ENCODE measurements at regions not wholly inside any gene's neighbourhood (a gene's known extent, or its start where the extent isn't known, plus 50 kb on each side); places are given as distances from the start of the nearest gene placed in this dataset.

GRCh38 chr2:184154438-184154837, 443.9 kb upstream of the ZNF804A start:
- TF ChIP-seq MAX (IDR thresholded peaks at IDR 0.05) (no peak), CTCF (IDR thresholded peaks at IDR 0.05 in 2 of 3, conservative IDR thresholded peaks at IDR 0.05 in 1 of 3; ENCODE audit: borderline replicate concordance in 1 of 3, insufficient read depth in 1 of 3, low read depth in 2 of 3, low read length in 2 of 3) (no peak), POLR2AphosphoS5 (IDR thresholded peaks at IDR 0.05; ENCODE audit: low read depth, low read length) (no peak), POLR2A (IDR thresholded peaks at IDR 0.05; ENCODE audit: borderline replicate concordance, extremely low read depth, insufficient read depth, insufficient read length) (no peak), CBX3 (IDR thresholded peaks at IDR 0.05; ENCODE audit: low read depth) (no peak), YY1 (IDR thresholded peaks at IDR 0.05; ENCODE audit: extremely low read depth, insufficient replicate concordance, low read depth, low read length) (no peak), JUND (IDR thresholded peaks at IDR 0.05) (no peak), REST (IDR thresholded peaks at IDR 0.05; ENCODE audit: low read depth) (no peak)
